Stimulated activated naive CD4-positive, alpha-beta T cell (primary cell): ENCODE measurements at regions not wholly inside any gene's neighbourhood (a gene's known extent, or its start where the extent isn't known, plus 50 kb on each side); places are given as distances from the start of the nearest gene placed in this dataset.

Experiments used
- DNase-seq, 6 experiments: peaks; one replicate each; lab custom pipeline; 2025; lab: John Stamatoyannopoulos, UW

GRCh38 chr1:221813887-221814286, 72.0 kb upstream of the DUSP10 start:
- no peak for DNase-seq

DNA sequence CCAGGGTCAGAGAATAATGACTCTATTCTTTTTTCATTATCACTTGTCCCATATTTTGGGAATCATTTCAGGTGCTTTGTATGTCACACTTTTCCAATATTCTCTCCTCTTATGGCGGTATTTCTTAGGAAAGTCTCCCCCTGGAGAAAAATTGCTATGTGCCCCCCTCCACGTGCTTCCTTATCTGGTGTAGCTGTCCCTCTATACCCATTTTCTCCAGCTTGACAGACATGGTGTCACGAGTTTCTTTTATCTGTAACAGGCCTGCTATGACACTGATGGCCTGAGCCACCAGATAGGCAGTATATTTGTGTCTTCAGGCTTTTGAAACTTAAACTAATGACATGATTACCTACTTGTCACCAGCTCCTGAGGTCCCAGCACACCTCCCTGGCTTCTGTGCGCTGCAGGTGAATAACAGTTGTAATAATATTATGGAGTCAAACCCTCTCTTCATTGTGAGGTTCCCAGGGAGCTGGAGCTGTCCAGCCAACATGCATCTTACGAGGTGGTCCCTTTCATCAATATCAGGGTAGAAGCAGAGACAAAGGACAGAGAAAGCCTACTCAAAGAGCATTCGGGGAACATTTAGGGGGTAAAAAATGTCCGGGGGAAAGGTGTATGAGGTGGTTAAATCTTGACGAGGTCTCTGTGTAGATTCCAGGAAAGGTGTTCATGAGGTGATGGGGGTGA, 71.2 kb upstream of the DUSP10 start:
- DNase-seq = no peak

DNA sequence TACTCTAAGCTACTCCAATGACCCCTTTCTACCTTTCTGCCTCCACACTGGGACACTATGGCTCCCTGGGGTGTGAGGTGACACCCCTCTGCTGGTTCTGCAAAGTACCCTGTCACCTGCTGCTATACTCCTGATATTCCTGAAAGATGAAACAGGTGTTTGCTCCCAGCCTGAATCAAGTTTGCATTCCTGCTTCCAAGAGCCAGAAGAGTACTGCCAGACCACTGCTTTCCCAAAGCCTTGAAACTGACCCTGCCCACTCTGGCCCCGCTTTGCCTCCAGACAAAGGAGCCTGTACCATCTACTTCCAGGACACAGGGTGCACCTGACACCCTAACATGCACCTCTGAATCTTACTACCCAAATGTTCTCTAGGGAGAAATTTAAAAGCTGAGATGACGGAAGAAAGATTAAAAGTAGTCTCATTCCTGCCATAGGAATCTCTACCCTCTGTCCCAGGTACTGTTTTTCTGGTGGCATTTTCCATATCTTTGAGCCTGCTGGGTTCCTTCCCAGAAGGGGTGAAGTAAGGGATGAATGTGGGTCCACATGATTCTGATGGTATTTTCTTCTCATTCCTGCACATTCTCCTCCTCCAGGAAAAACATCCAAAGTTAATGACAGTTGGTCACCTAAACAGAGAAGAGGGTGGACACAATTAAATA, 70.3 kb upstream of the DUSP10 start:
- DNase-seq = no peak

DNA sequence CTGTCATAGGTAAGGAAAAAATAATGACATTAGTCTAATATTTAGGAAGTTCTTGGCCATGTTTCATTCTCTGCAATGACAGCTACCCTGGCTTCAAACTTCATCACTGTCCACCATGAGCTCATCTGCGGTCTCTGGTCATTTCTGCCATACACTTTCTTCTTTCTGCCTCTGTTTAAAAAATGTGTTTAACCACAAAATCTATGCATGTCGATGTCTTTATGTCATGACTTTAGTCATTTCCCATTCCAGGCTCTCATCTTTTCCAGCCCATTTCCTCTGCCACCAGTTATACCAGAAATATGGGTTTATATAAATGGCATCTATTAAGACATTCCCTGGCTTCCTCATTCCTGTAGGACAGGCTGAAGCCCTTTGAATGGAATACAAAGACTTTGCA, 68.5 kb upstream of the DUSP10 start:
- no peak for DNase-seq

DNA sequence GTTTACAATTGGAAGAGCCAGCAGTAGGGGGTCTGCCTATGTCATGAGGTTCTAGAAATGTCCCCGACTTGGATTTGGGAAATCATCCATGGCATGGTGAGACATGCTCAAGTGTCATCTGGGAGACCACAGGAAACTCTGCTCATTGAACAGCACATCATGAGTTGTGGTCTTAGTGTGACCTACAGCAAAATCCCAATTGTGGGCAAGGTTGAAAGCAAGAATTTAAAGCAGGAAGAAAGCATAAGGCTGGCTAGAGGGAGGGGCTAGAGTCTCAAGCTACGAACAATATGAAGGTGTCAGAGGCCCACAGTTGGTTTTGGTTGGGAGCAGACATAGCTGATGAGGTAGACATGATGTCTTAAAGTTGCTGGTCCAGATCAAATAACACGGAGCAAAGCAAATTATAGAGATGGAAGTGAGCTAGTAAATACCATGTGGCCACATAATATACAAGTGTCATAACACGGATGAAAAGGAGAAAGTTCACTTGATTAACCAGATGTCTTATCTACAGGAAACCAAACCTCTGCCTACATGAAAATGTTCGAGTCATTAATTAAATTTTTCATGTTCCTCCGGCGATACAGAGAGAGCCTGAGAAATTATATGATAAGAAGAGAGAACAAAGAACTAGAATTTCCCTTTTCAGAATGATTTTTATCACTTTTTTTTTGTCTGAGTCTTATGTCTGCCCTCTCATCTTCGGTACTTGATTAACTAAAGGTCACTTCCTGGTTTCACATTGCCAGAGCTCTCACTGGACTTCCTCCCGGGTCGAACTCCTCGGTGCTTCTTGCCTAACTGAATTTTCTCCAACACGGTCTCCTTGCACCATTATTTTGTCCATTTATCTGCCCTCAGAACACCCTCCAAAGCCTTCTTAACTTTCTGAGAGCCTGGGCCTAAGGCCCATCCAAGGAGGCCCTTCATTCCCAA, 67.5 kb upstream of the DUSP10 start:
- no peak for DNase-seq

DNA sequence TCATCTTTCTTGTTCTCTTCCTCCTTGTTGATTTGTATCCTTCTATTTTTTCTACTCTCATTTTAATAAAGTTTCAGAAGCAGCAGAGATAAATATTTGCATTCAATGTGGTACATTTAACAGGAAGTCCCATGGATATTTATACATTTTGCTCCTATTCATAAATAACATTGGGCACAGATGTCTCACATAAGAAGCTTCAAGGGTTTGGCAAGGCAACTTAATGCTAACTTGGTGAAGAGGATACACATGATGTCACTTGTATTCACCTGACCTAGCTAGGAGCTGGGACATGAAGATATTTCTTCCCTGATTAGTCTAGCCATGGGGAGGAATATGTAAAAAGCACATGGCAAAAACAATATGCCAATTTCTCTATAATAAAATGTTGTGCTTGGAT, 65.1 kb upstream of the DUSP10 start:
- DNase-seq = no peak

- DNase-seq = no peak
Observed at GRCh38 chr1:221806236-221806635, 64.3 kb upstream of the DUSP10 start.

- DNase-seq = no peak
Observed at GRCh38 chr1:221805121-221805520, 63.2 kb upstream of the DUSP10 start.

GRCh38 chr1:221804303-221804702, 62.4 kb upstream of the DUSP10 start:
- no peak for DNase-seq

DNA sequence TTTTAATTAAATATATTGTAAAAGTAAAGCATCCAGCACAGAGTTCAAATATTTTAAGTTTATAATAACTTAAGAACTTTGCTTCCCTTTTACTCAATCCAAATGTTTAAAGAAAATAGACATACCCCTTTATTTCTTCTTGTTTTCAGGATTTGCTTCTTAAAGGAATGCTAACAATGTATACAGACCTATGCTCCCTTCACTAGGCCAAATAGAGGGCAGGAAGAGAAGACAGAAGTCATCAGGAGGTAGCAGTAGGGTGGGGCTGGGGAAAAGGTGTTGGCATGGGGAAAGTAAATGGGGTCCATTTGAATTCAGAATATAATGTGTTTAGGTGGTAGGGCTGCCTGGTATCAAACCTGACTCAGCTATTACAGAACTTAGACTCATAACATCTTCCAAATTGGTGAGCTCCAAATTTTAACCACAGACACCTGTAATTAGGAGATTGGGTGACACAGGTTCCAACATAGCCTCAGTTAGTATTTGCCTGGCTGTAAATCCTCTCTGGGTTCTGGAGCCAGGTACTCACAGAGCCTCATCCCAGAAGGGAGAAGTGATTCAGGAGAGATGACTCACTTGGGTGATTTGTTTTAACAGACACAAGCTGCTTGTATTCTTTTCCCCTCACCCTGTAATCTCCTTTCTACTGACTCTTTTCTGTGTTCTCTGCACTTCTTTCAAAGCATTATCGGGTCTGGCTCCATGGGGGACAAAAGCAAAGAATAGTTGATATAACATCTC, 60.1 kb upstream of the DUSP10 start:
- DNase-seq = no peak

DNA sequence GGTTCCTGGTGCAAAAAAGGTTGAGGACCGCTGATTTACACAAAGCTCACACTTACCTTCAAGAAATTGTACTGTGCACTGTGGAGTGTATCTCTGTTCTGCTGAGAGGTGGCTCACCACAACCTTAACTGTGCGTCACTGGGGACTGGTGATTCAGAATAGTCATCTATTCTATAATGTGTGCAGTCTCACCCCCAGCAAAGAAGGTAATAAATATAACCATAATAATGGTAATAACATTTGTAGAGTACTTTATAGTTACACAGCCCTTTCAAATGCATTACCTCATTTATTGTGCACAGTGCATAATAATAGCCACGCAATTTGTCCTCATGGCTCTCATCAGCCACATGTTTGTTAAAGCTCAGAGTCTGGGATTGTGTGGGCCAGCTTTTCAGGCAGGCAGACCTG, 59.4 kb upstream of the DUSP10 start:
- DNase-seq = no peak

DNA sequence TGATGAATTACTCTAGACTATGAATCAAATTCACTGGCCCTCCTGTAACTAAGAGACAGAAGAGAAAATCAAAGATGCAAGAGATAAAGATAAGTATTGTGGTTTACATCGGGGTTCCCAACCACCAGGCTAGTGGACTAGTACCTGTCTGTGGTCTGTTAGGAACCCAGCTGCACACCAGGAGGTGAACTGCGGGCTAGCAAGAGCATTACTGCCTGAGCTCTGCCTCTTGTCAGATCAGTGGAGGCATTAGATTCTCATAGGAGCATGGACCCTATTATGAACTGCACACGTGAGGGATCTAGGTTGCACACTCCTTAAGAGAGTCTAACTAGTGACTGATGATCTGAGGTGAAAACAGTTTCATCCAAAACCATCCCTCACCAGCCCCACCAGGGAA, 58.9 kb upstream of the DUSP10 start:
- no peak for DNase-seq

- no peak for DNase-seq
Observed at GRCh38 chr1:221797506-221797905, 55.6 kb upstream of the DUSP10 start.

GRCh38 chr1:221796700-221797099, 54.8 kb upstream of the DUSP10 start:
- no peak for DNase-seq

DNA sequence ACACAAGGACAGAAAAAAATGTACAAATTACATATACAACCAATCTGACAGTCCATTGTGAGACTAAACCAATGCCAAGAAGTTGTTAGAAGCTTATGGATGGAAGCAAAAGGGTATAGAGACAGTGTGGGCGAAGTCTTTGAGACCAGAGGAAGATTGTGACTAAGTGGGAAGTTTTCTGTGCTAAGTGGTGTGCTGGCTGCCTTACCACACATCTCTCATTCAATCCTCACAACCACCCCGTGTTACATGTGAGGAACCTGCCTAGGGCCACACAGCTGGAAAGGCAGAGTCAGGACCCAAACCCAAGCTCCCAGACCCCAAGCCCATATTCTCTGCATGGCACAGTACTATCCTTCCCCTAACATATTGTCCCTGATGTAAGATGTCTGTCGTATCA, 53.5 kb upstream of the DUSP10 start:
- no peak for DNase-seq

DNA sequence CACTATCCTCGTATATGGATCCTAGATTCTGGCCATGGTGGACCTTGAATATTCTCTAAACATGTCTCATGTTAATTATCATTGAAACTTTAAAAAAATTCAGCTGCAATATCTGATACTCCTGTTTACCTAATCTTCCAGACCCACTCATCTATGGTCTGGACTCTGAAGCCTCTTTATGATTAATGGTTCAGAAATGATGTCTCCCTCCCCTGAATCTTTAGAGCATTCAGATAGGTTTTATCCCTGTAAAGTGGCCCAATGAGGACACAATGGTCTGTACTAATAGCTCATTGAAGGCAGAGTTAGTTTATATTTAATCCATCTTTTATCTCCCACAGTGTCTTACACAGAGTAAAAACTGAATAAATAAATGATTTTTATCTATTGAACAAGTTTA, 53.0 kb upstream of the DUSP10 start:
- no peak for DNase-seq

- no peak for DNase-seq
Observed at GRCh38 chr1:221794079-221794670, 52.3 kb upstream of the DUSP10 start.

GRCh38 chr1:221793439-221794078, 51.7 kb upstream of the DUSP10 start:
- DNase-seq = no peak

GRCh38 chr1:221791846-221792245, 50.0 kb upstream of the DUSP10 start:
- no peak for DNase-seq
